Stimulated activated CD8-positive, alpha-beta memory T cell treated with anti-CD3 and anti-CD28 coated beads, Interleukin-15, amount 100 ng/mL, for 48 hours (primary cell): ENCODE measurements at regions not wholly inside any gene's neighbourhood (a gene's known extent, or its start where the extent isn't known, plus 50 kb on each side); places are given as distances from the start of the nearest gene placed in this dataset.

Source experiments
- DNase-seq, 2 donors: peaks; one replicate each; pipeline ENCODE4 v3.0.0-alpha.2; 2020; ENCODE audit warnings: low read depth in 2 of 2

DNA sequence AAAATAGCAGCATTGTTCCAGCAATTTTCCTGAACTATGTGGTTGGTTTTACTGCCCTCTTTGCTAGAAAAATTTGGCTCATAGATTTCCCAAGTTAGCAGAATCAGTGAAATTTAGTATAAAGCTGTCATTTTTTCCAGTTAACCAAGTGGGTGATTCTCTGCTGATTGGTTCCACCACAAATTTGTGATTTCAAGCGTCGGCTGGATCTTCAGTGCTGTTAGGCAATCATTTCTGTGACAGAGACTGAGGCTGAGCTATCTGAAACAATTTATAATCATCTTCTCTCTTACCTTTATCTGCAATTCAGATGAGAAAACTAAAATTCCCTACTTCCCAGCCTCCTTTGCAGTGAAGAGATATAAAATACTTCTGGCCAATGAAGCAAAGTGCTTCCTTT is 68.6 kb upstream of the OTUD4 start:
- no peak for DNase-seq

- DNase-seq, result no peak
Observed at GRCh38 chr4:145248502-145248901, 68.1 kb upstream of the OTUD4 start.

DNA sequence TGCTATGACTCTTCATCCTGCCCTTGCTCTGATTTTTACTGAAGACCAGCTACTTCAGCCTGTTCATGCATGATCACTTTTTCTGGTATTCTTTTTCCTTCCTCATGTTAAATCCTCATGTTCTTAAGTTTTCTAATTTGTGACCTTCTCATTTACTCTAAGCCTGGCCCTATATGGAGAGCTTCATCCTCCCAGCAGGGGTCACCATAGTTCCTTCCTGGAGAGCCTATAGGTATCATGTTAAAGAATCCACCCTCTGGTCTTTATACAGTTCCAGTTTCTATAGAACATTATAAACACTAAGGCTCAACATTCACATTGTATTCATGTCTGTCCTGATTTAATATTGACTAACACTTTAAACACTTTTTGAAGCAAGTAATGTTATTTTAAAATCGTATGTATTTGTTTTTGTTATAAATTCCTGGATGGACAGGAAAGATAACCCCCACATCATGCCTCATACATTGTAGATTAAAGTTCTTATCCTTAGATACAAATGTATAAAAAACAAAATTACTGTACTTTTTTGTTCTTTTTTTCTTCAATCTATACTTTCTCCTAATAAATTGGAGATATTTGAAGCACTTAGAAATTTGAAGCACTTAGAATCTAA is 53.8 kb upstream of the OTUD4 start:
- peak; percentile 9 to 16 for DNase-seq

DNA sequence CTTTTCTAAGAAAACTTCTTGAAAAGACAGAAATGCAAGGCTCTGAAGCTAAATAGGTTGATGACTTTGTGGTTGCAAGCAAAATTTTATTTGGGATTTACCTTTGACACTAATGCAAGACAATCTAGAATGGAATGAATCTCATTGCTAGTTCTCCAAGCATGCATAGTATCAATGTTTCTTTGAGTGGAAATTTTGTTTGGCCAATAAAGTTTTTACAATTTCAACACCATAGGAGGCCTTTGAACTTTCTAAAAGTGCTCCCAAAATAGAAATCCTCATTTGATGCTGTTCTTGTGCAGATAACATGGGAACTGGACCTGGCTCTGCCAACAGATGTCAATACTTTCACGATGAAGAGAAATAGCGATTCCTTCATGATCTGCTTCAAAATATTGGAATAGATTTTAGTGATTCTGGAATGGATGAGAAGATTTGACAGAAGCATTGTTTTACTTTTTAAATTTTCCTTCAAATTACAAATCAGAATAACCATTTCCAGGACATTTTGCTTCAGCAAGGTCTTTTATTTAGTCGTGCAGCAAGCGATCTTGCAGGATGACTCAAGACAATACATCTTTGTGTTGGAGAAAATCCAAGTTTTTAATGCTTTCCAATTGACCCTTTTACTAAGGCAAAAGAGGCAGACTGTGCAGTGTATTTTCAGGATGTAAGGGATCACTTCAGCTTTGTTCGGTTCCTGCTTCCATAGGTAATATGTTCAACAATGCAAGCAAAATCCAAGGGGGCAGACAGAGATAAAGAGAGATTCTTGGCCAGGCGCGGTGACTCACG is 51.7 kb upstream of the OTUD4 start:
- no peak for DNase-seq

GRCh38 chr4:145230726-145231125 is 50.3 kb upstream of the OTUD4 start:
- no peak for DNase-seq
